GM12878 (cell line): ENCODE measurements at regions not wholly inside any gene's neighbourhood (a gene's known extent, or its start where the extent isn't known, plus 50 kb on each side); places are given as distances from the start of the nearest gene placed in this dataset.

ENCODE experiments used
- ATAC-seq: fragments of 200-7000 bp; cut with Tn5 transposase; 3 replicates; pipeline ENCODE4 v1.9.1; 2020; ENCODE audit warnings: mild to moderate bottlenecking, moderate library complexity
- BruUV-seq: library from RNA; stranded (reverse); fragments of 400-500 nt; replicated peaks from 2 replicates; lab custom pipeline; 2021; lab: Mats Ljungman, UMichigan
- CTCF ChIA-PET: fragments of 300-600 bp; sonication (Branson Sonifier 250); formaldehyde crosslinking; extraction: SDS; loops from one replicate; lab custom pipeline; 2021; ENCODE audit warnings: inconsistent platforms; lab: Yijun Ruan, JAX
- POLR2A ChIA-PET: fragments of 350-600 bp; formaldehyde crosslinking; extraction: SDS; loops from one replicate; lab custom pipeline; 2021; ENCODE audit warnings: inconsistent platforms; lab: Charles Lee
- RAD21 ChIA-PET: fragments of 300-600 bp; sonication (Branson Sonifier 250); formaldehyde crosslinking; loops from one replicate; lab custom pipeline; 2023; ENCODE audit warnings: antibody characterized with exemption; ENCODE audit not compliant: unreplicated experiment; lab: Charles Lee
- SMC1A ChIA-PET: fragments of 300-600 bp; sonication (Branson Sonifier 250); formaldehyde crosslinking; loops from one replicate; lab custom pipeline; 2023; ENCODE audit not compliant: unreplicated experiment, uncharacterized antibody; lab: Charles Lee
- DNase-seq: peaks from one replicate; pipeline ENCODE4 v3.0.0-alpha.2; 2011; ENCODE audit warnings: low read depth, low spot score
- FAIRE-seq: peaks from 3 replicates; lab custom pipeline; 2011; peaks lifted over from hg19 to GRCh38; lab: Jason Lieb, UNC
- H2AFZ ChIP-seq: 2 replicates; pipeline ENCODE4 v1.6.0; 2011; ENCODE audit warnings: low read depth, low read length, control low read depth; ENCODE audit not compliant: control insufficient read depth
- H3K27ac ChIP-seq: 2 replicates; pipeline ENCODE4 v1.5.1; 2011; ENCODE audit warnings: control low read depth; ENCODE audit not compliant: control insufficient read depth, insufficient read depth
- H3K27me3 ChIP-seq, 2 experiments: replicated peaks in 1 of 2; 2 replicates each; pipeline versions ENCODE4 v1.6.0 to v1.6.1; 2011; ENCODE audit warnings: low read length in 1 of 2; ENCODE audit not compliant: control insufficient read depth in 2 of 2, insufficient read depth in 2 of 2
- H3K36me3 ChIP-seq, 2 experiments: 2 replicates each; pipeline ENCODE4 v1.5.1; 2011; ENCODE audit warnings: low read length in 1 of 2; ENCODE audit not compliant: control insufficient read depth in 2 of 2, insufficient read depth in 2 of 2
- H3K4me1 ChIP-seq: 2 replicates; pipeline ENCODE4 v1.6.1; 2011; ENCODE audit warnings: mild to moderate bottlenecking, low read length, moderate library complexity, mixed read lengths; ENCODE audit not compliant: control insufficient read depth, insufficient read depth
- H3K4me2 ChIP-seq: 2 replicates; pipeline ENCODE4 v1.6.0; 2011; ENCODE audit warnings: control low read depth; ENCODE audit not compliant: control insufficient read depth, insufficient read depth
- H3K4me3 ChIP-seq: fragments of 200-600 bp; sonication (generic); 2 replicates; pipeline ENCODE4 v1.5.1; 2016
- H3K79me2 ChIP-seq: 2 replicates; pipeline ENCODE4 v1.6.0; 2011; ENCODE audit warnings: low read length; ENCODE audit not compliant: control insufficient read depth, insufficient read depth
- H3K9ac ChIP-seq: 2 replicates; pipeline ENCODE4 v1.8.0; 2011; ENCODE audit warnings: low read length, control low read depth, mixed read lengths; ENCODE audit not compliant: control insufficient read depth, insufficient read depth
- H3K9me3 ChIP-seq: replicated peaks from 3 replicates; pipeline ENCODE4 v1.5.1; 2011; ENCODE audit warnings: mild to moderate bottlenecking, low read length; ENCODE audit not compliant: control insufficient read depth, insufficient read depth
- H4K20me1 ChIP-seq: 2 replicates; pipeline ENCODE4 v1.6.0; 2011; ENCODE audit not compliant: control insufficient read depth, insufficient read depth
- HDGF ChIP-seq: fragments of 450-650 bp; IDR thresholded peaks from 2 replicates; pipeline ENCODE4 v1.6.1; 2016; ENCODE audit warnings: antibody characterized with exemption
- KLF5 ChIP-seq: fragments of 450-650 bp; IDR thresholded peaks from 2 replicates; pipeline ENCODE4 v1.6.1; 2014; ENCODE audit warnings: mild to moderate bottlenecking; ENCODE audit not compliant: partially characterized antibody
- NR2C1 ChIP-seq: fragments of 450-650 bp; IDR thresholded peaks from 2 replicates; pipeline ENCODE4 v1.6.1; 2017; ENCODE audit warnings: antibody characterized with exemption, mild to moderate bottlenecking, moderate library complexity
- PAX5 ChIP-seq: IDR thresholded peaks from 2 replicates; pipeline ENCODE4 v1.6.1; 2011; ENCODE audit warnings: low read depth, low read length, borderline replicate concordance
- RB1 ChIP-seq: fragments of 450-650 bp; formaldehyde crosslinking; IDR thresholded peaks from 2 replicates; pipeline ENCODE4 v1.6.1; 2017; ENCODE audit warnings: mild to moderate bottlenecking, borderline replicate concordance
- STAT1 ChIP-seq: fragments of 450-650 bp; conservative IDR thresholded peaks from 2 replicates; pipeline ENCODE4 v1.6.1; 2014; ENCODE audit warnings: antibody characterized with exemption, mild to moderate bottlenecking
- TCF7 ChIP-seq: IDR thresholded peaks from 2 replicates; pipeline ENCODE4 v1.6.1; 2014; ENCODE audit warnings: antibody characterized with exemption, borderline replicate concordance
- ZNF384 ChIP-seq: IDR thresholded peaks from 2 replicates; pipeline ENCODE4 v1.6.1; 2012; ENCODE audit warnings: low read depth, mild to moderate bottlenecking, low read length, improper control_type of control experiment, borderline replicate concordance
- WGBS: methylation state at CpG from one replicate; pipeline ENCODE4 v1.1.6; 2016; ENCODE audit warnings: low lambda C conversion rate; ENCODE audit not compliant: insufficient replicate concordance, insufficient coverage; ENCODE audit errors: missing lambda C conversion rate; 5-methylcytosine and 5-hydroxymethylcytosine counted together
- in situ Hi-C: fragments of 300-500 bp; cut with MboI; formaldehyde crosslinking; loops from 9 replicates; pipeline ENCODE4 v1.14.3; 2018; ENCODE audit warnings: mixed read lengths
- intact Hi-C: fragments of 100-400 bp; cut with micrococcal nuclease; formaldehyde crosslinking; loops from one replicate; pipeline ENCODE4 v1.14.2; 2022; ENCODE audit not compliant: unreplicated experiment
- TF ChIP-seq, protein P1 (sequence below): fragments of 450-650 bp; IDR thresholded peaks from 2 replicates; pipeline ENCODE4 v1.6.1; 2017; ENCODE audit warnings: mild to moderate bottlenecking

DNA sequence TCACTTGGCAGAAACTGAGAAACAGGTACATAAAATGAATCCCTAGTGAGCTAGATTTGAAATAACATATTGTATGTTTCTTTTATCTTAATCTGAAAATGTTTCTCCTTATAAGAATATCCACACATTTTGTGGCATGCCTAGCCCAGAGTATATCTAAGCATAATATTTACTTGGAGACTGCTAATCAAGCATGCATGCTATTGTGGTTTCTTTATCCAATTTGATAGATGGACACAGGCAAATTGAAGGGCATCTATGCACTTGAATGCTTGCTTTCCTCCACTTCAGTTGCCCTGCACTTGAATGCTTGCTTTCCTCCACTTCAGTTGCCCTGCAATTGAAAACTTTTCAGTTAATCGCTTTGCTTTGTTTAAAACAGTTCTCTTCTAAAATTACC lies 729.8 kb downstream of the TBC1D32 start:
- SMC1A ChIA-PET, result interaction anchor here (1.8 kb wide), 1 partner anchor 9 kb away, joined by 7 read pairs; no protein-coding TSS in a partner anchor
- TF ChIP-seq STAT1 (no peak), TCF7 (no peak), PAX5 (no peak), HDGF (no peak), ZNF384 (no peak), KLF5 (no peak), NR2C1 (no peak), RB1 (no peak)
- TF ChIP-seq, protein P1, sequence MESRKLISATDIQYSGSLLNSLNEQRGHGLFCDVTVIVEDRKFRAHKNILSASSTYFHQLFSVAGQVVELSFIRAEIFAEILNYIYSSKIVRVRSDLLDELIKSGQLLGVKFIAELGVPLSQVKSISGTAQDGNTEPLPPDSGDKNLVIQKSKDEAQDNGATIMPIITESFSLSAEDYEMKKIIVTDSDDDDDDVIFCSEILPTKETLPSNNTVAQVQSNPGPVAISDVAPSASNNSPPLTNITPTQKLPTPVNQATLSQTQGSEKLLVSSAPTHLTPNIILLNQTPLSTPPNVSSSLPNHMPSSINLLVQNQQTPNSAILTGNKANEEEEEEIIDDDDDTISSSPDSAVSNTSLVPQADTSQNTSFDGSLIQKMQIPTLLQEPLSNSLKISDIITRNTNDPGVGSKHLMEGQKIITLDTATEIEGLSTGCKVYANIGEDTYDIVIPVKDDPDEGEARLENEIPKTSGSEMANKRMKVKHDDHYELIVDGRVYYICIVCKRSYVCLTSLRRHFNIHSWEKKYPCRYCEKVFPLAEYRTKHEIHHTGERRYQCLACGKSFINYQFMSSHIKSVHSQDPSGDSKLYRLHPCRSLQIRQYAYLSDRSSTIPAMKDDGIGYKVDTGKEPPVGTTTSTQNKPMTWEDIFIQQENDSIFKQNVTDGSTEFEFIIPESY, result no peak
- DNase-seq, result no peak
- CTCF ChIA-PET, result interaction anchor here (0.6 to 0.8 kb wide), 2 partner anchors 9 to 33 kb away, joined by 3 to 4 read pairs; no protein-coding TSS in a partner anchor
- Histone ChIP-seq H3K9ac (no peak overlapping the region), H3K27me3 (no peaks in the 10 kb centered on the region), H4K20me1 (no peaks in the 10 kb centered on the region), H3K36me3 (no peaks in the 10 kb centered on the region), H3K4me2 (no peak overlapping the region), H3K4me1 (no peaks in the 10 kb centered on the region), H3K9me3 (no peaks in the 10 kb centered on the region), H2AFZ (no peak overlapping the region), H3K4me3 (no peak overlapping the region), H3K79me2 (no peaks in the 10 kb centered on the region), H3K27ac (no peak overlapping the region)
- FAIRE-seq, result no peak
- 32% methylated on average over 1 of the region's 1 CpG for WGBS
- intact Hi-C loops (no loop called here), in situ Hi-C loops (no loop called here)
- BruUV-seq, result no TSS peak
- no peak for ATAC-seq
- RAD21 ChIA-PET, result no interaction called here
- POLR2A ChIA-PET, result no interaction called here
